ENCODE measurements at regions not wholly inside any gene's neighbourhood (a gene's known extent, or its start where the extent isn't known, plus 50 kb on each side); places are given as distances from the start of the nearest gene placed in this dataset.
A peak's percentile ranks its signal among the peaks of the same experiment; 100 is the strongest.

DNA sequence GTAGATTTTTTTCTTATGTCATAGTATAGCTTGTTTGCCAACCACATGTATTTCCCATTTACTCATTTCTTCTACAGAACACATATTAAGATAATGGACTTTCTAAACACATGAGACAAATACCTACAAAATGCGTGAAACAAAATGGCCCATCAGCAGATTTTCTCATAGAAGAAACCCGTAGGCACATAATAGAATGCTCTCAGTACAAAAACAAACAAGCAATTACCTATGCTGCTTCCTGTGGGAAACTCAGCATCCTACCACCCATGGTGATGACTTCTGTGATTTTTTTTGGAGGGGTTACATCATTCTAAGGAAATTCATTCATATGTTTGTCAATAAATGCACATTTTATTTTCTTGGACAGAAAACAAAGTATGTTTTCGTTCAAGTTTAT is 343.6 kb downstream of the SPRY1 start:
- WGBS (ENCODE audit: insufficient coverage, low coverage, low lambda C conversion rate, missing lambda C conversion rate) = 79% methylated on average over 3 of the region's 3 CpGs
- ATAC-seq (no peak), DNase-seq (no peak)
- no peak overlapping the region for H3K4me3 ChIP-seq
- intact Hi-C loops (cut with DNase I) = no loop called here
- H3K27me3 ChIP-seq = no peaks in the 10 kb centered on the region
- H3K9me3 ChIP-seq = no peaks in the 10 kb centered on the region
- H3K27ac ChIP-seq = no peak overlapping the region
- no peak for TF ChIP-seq POLR2A (IDR thresholded peaks at IDR 0.05)
- TF ChIP-seq, protein P1, sequence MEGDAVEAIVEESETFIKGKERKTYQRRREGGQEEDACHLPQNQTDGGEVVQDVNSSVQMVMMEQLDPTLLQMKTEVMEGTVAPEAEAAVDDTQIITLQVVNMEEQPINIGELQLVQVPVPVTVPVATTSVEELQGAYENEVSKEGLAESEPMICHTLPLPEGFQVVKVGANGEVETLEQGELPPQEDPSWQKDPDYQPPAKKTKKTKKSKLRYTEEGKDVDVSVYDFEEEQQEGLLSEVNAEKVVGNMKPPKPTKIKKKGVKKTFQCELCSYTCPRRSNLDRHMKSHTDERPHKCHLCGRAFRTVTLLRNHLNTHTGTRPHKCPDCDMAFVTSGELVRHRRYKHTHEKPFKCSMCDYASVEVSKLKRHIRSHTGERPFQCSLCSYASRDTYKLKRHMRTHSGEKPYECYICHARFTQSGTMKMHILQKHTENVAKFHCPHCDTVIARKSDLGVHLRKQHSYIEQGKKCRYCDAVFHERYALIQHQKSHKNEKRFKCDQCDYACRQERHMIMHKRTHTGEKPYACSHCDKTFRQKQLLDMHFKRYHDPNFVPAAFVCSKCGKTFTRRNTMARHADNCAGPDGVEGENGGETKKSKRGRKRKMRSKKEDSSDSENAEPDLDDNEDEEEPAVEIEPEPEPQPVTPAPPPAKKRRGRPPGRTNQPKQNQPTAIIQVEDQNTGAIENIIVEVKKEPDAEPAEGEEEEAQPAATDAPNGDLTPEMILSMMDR (IDR thresholded peaks at IDR 0.05) = no peak
- no peaks in the 10 kb centered on the region for H3K4me1 ChIP-seq
- H3K36me3 ChIP-seq = no peaks in the 10 kb centered on the region

DNA sequence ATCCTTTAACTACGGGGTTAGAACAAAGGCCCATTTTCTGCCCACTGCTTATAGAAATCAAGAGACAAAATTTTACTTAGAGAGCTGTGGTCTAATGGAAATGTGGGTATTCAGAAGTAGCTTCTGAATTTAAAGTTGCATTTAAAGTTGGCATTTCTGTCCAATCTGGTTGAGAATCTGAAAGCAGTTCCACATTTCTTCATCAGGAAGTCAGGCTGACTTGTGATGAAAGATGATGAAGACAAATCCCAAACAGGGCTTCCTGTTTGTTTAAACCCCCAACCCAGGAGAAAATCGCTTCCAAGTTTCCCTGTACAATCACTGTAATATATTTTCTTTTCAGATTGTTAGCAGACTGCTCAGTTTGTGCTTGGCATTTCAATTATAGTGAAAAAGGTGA is 345.3 kb downstream of the SPRY1 start:
- Histone ChIP-seq H3K27ac (no peak overlapping the region), H3K9me3 (no peaks in the 10 kb centered on the region), H3K4me1 (no peaks in the 10 kb centered on the region), H3K27me3 (no peaks in the 10 kb centered on the region), H3K4me3 (no peak overlapping the region), H3K36me3 (no peaks in the 10 kb centered on the region)
- ATAC-seq (no peak), DNase-seq (no peak)
- WGBS (ENCODE audit: insufficient coverage, low coverage, low lambda C conversion rate, missing lambda C conversion rate) = 33% methylated on average over 2 of the region's 2 CpGs
- intact Hi-C loops (cut with DNase I) = no loop called here
- no peak for TF ChIP-seq POLR2A (IDR thresholded peaks at IDR 0.05)
- TF ChIP-seq, protein P1 (IDR thresholded peaks at IDR 0.05) = no peak

DNA sequence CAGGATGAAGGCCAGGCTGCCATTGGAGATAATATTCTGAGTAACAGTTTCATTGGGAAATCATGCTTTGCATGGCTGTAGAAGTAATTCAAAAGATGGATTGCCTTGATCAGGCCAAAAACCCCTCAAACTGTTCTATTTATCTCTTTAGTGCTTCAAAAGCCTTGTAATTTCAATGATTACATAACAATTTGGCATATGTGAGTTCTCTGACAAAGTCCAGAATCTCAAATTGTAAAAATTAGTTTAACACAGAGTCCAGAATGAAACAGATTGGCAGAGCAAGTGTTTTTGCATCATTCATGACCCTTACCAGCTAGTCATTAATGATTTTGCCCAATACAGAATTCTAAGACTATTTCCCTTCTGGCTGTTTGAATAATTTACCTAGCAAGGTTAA is 347.3 kb downstream of the SPRY1 start:
- intact Hi-C loops (cut with DNase I) = no loop called here
- Histone ChIP-seq H3K9me3 (no peaks in the 10 kb centered on the region), H3K36me3 (no peaks in the 10 kb centered on the region), H3K27ac (no peak overlapping the region), H3K4me3 (no peak overlapping the region), H3K4me1 (no peaks in the 10 kb centered on the region), H3K27me3 (no peaks in the 10 kb centered on the region)
- DNase-seq (no peak), ATAC-seq (no peak)
- TF ChIP-seq, protein P1 (IDR thresholded peaks at IDR 0.05) = no peak
- TF ChIP-seq POLR2A (IDR thresholded peaks at IDR 0.05) = no peak

DNA sequence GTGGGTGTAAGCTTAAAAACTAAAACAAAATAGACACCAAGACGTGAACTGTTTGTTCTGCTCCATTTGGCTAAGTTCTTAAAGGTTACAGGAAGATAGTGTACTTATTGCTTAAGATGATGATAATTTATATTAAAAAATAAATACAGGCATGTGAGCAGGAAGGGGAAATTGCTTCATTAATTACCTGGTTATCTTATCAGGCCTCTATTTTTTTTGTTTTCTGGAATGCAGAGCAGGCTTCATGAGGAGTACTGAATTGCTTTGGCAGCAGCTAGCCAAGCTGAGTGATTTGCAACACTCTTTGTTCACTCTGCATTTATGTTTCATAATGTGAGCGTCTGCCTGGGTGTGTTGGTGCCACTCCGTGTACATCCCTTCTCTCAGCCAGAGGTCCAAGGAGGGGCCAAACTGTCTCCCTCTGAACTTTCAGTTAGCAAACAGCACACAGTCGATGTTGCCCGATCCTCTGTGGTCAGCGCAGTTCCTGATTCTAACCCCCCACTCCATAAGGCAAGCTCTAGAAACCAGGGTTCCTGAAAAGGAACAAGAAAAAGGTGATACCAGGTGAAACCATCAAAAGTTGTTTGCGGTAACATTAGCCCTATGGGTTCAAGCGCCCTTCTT is 348.2 kb downstream of the SPRY1 start:
- TF ChIP-seq POLR2A (IDR thresholded peaks at IDR 0.05) = no peak
- TF ChIP-seq, protein P1 (IDR thresholded peaks at IDR 0.05) = no peak
- Histone ChIP-seq H3K27me3 (no peaks in the 10 kb centered on the region), H3K27ac (peak overlapping the region in 1 of 3 donors; percentile 11), H3K4me1 (no peaks in the 10 kb centered on the region), H3K4me3 (no peak overlapping the region), H3K36me3 (no peaks in the 10 kb centered on the region), H3K9me3 (no peaks in the 10 kb centered on the region)
- intact Hi-C loops (cut with DNase I) = no loop called here
- peak; percentile 39 to 68 (median 58) for ATAC-seq
- 24% methylated on average over 8 of the region's 8 CpGs for WGBS (ENCODE audit: insufficient coverage, low coverage, low lambda C conversion rate, missing lambda C conversion rate)
- DNase-seq = no peak

DNA sequence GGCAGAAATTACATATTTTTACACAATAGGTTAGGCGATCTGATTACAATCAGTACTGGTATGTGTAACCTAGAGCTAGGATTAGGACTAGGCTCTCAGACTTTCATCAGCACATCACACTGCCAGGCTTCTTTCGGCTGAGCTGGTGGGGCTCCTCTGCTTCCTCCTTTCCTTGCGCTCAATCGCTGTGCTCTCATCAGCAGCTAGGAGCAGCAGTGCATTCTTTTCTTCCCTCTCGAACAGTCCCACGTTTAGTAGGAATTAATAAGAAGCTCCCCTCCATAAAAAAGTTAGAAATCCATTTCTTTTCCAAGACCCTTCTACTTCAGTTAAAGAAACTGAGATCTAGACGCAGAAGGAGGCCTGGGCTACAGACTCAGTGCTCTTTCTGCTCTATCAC is 350.4 kb downstream of the SPRY1 start:
- no peak overlapping the region for H3K27ac ChIP-seq

More for the DNA sequence above, 350.4 kb downstream of the SPRY1 start:
- H3K27me3 ChIP-seq = no peaks in the 10 kb centered on the region
- no peaks in the 10 kb centered on the region for H3K4me1 ChIP-seq
- ATAC-seq (no peak), DNase-seq (no peak)
- H3K9me3 ChIP-seq = no peaks in the 10 kb centered on the region
- H3K36me3 ChIP-seq = no peaks in the 10 kb centered on the region
- TF ChIP-seq, protein P1 (IDR thresholded peaks at IDR 0.05) = no peak
- no peak for TF ChIP-seq POLR2A (IDR thresholded peaks at IDR 0.05)
- H3K4me3 ChIP-seq = no peak overlapping the region
- WGBS (ENCODE audit: insufficient coverage, low coverage, low lambda C conversion rate, missing lambda C conversion rate) = 54% methylated on average over 5 of the region's 7 CpGs
- intact Hi-C loops (cut with DNase I) = no loop called here
